Right cardiac atrium (tissue), 5 donors: ENCODE measurements at regions not wholly inside any gene's neighbourhood (a gene's known extent, or its start where the extent isn't known, plus 50 kb on each side); places are given as distances from the start of the nearest gene placed in this dataset.
"Not testable (repeated sequence)": the region's sequence is repeated elsewhere in the genome, so short reads cannot be mapped to it uniquely, and the experiment has no call there.

Source experiments
- ATAC-seq, 2 donors: fragments of 200-7000 bp; cut with Tn5 transposase; one replicate each; pipeline versions ENCODE4 v1.8.0 to v1.9.1; 2020; ENCODE audit warnings: moderate library complexity in 2 of 2, mild to moderate bottlenecking in 1 of 2
- DNase-seq, 3 donors: peaks; one replicate each; pipeline ENCODE4 v3.0.0-alpha.2; 2020
- H3K27ac ChIP-seq: one replicate; pipeline ENCODE4 v1.5.1; 2013; ENCODE audit warnings: mild to moderate bottlenecking, low read length, control low read depth, moderate library complexity
- H3K27me3 ChIP-seq: one replicate; pipeline ENCODE4 v1.6.1; 2013; ENCODE audit not compliant: control insufficient read depth, insufficient read depth
- H3K4me1 ChIP-seq: one replicate; pipeline ENCODE4 v1.6.1; 2013; ENCODE audit warnings: low read length; ENCODE audit not compliant: control insufficient read depth, insufficient read depth
- H3K4me3 ChIP-seq: one replicate; pipeline ENCODE4 v1.5.1; 2013; ENCODE audit warnings: low read length, control low read depth
- H3K9me3 ChIP-seq: one replicate; pipeline ENCODE4 v1.6.1; 2013; ENCODE audit warnings: low read length; ENCODE audit not compliant: control insufficient read depth
- WGBS: extraction: QIAGEN DNeasy Blood & Tissue Kit; methylation state at CpG from one replicate; pipeline ENCODE4 v1.1.7; 2013; 5-methylcytosine and 5-hydroxymethylcytosine counted together
- intact Hi-C, 4 donors: fragments of 100-400 bp; cut with DNase I; formaldehyde crosslinking; loops; one replicate each; pipeline versions ENCODE4 v1.11.0 to v1.14.0; 2022 to 2023
- donor health status: healthy with polysubstance abuse.
- donor health status: DM: no; HTN: yes; CAD: no.
- donor health status: DM: no; HTN: no; CAD: no.
- donor health status: DM: no; HTN: yes; CAD: no; lungs with severe emphysema.
- donor health status: DM: yes; HTN: yes; CAD: no.

- 30% methylated on average over 6 of the region's 6 CpGs for WGBS
- intact Hi-C loops, result no loop called here
- ATAC-seq, result no peak
- H3K27me3 ChIP-seq, result no peaks in the 10 kb centered on the region
- DNase-seq, result no peak
- no peak overlapping the region for H3K4me3 ChIP-seq
- no peaks in the 10 kb centered on the region for H3K4me1 ChIP-seq
- no peak overlapping the region for H3K27ac ChIP-seq
- no peaks in the 10 kb centered on the region for H3K9me3 ChIP-seq
Measured at GRCh38 chr1:188782220-188782841, 1695.3 kb downstream of the BRINP3 start.

GRCh38 chr1:188794969-188795368 is 1682.7 kb downstream of the BRINP3 start:
- DNase-seq (no peak), ATAC-seq (no peak)
- no peaks in the 10 kb centered on the region for H3K9me3 ChIP-seq
- no peak overlapping the region for H3K4me3 ChIP-seq
- no peak overlapping the region for H3K27ac ChIP-seq
- intact Hi-C loops, result no loop called here
- no peaks in the 10 kb centered on the region for H3K4me1 ChIP-seq
- H3K27me3 ChIP-seq, result no peaks in the 10 kb centered on the region

DNA sequence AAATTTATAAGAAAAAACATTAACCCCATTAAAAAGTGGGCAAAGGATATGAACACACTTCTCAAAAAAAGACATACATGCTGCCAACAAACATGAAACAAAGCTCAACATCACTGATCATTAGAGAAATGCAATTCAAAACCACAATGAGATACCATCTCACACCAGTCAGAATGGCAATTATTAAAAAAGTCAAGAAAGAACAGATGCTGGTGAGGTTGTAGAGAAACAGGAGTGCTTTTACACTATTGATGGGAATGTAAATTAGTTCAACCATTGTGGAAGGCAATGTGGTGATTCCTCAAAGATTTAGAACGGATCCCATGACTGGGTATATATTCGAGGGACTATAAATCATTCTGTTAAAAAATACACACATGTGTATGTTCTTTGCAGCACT is 1665.5 kb downstream of the BRINP3 start:
- DNase-seq, H3K4me1 ChIP-seq, H3K27ac ChIP-seq, H3K9me3 ChIP-seq, H3K27me3 ChIP-seq, intact Hi-C loops, H3K4me3 ChIP-seq, ATAC-seq: not testable (repeated sequence)
- 83% methylated on average over 2 of the region's 2 CpGs for WGBS

GRCh38 chr1:188812836-188813573 is 1664.7 kb downstream of the BRINP3 start:
- H3K4me3 ChIP-seq, ATAC-seq, H3K27ac ChIP-seq, H3K4me1 ChIP-seq, intact Hi-C loops, H3K27me3 ChIP-seq, H3K9me3 ChIP-seq: not testable (repeated sequence)
- 93% methylated on average over 39 of the region's 39 CpGs for WGBS
- peak in 2 of 3 donors; percentile 31 to 36 for DNase-seq

DNA sequence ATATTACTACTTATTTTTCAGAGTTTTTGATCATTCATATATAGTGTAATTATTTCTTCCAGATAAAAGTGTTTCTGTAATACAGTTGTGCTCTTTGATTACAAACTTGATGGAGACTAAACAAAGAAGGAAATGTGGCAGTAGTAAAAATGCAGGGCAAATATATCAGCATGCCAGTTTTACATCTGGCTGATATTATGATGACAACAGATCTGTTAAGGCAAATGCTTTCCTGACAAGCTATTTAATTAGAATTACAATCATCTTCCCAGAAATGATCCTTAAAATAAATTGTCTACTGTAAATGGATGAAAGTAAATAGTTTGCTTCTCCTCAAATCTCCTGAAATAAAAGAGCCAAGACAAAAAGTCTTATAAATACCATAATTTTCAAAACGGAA is 1659.8 kb downstream of the BRINP3 start:
- DNase-seq, result no peak
- no peaks in the 10 kb centered on the region for H3K4me1 ChIP-seq
- WGBS, result 27% methylated on average over 1 of the region's 1 CpG
- no peak overlapping the region for H3K4me3 ChIP-seq
- H3K27me3 ChIP-seq, result no peaks in the 10 kb centered on the region
- ATAC-seq, result no peak
- intact Hi-C loops, result no loop called here
- no peak overlapping the region for H3K27ac ChIP-seq
- H3K9me3 ChIP-seq, result no peaks in the 10 kb centered on the region

GRCh38 chr1:188822248-188822647 is 1655.4 kb downstream of the BRINP3 start:
- H3K27me3 ChIP-seq, result no peaks in the 10 kb centered on the region
- H3K27ac ChIP-seq, result no peak overlapping the region
- ATAC-seq, result no peak
- intact Hi-C loops, result no loop called here
- WGBS, result 42% methylated on average over 2 of the region's 2 CpGs
- H3K4me1 ChIP-seq, result no peaks in the 10 kb centered on the region
- DNase-seq, result no peak
- no peak overlapping the region for H3K4me3 ChIP-seq
- H3K9me3 ChIP-seq, result no peaks in the 10 kb centered on the region

DNA sequence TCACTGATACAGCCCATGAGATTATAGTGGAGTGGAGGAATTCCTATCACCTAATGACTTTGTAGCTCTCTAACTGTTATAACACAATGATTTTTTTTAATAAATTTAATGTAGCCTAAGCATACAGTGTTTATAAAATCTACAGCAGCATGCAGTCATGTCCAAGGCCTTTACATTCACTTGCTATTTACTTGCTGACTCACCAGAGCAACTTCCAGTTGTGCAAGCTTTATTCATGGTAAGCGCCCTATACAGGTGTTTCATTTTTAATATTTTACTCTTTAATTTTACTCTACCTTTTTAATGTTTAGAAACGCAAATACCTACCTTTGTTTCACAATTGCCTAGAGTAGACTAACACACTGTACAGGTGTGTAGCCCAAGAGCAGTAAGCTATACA is 1652.2 kb downstream of the BRINP3 start:
- Histone ChIP-seq H3K9me3 (no peaks in the 10 kb centered on the region), H3K4me1 (no peaks in the 10 kb centered on the region), H3K4me3 (no peak overlapping the region), H3K27me3 (no peaks in the 10 kb centered on the region), H3K27ac (no peak overlapping the region)
- DNase-seq (no peak), ATAC-seq (no peak)
- intact Hi-C loops, result no loop called here
- 87% methylated on average over 2 of the region's 2 CpGs for WGBS

DNA sequence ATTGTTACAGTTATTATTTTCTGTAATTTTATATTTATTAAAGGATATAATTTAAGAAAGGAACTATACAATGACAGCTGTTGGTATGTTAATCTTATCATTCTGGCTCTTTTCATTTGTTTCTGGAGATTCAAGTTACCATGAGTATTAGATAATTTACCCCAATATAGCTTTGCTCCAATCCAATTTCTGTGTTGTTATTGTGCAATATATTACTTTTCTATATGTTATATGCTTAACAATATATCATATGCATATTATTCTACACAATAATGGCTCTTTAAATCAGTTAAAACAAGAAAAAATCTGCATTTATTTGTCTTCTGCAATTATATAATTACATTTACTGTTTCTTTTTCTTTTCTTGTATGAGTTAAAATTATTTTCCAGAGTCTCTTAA is 1650.9 kb downstream of the BRINP3 start:
- no peaks in the 10 kb centered on the region for H3K9me3 ChIP-seq
- H3K27ac ChIP-seq, result no peak overlapping the region
- no peak for ATAC-seq
- no peaks in the 10 kb centered on the region for H3K4me1 ChIP-seq
- H3K27me3 ChIP-seq, result no peaks in the 10 kb centered on the region
- DNase-seq, result no peak
- intact Hi-C loops, result no loop called here
- no peak overlapping the region for H3K4me3 ChIP-seq

DNA sequence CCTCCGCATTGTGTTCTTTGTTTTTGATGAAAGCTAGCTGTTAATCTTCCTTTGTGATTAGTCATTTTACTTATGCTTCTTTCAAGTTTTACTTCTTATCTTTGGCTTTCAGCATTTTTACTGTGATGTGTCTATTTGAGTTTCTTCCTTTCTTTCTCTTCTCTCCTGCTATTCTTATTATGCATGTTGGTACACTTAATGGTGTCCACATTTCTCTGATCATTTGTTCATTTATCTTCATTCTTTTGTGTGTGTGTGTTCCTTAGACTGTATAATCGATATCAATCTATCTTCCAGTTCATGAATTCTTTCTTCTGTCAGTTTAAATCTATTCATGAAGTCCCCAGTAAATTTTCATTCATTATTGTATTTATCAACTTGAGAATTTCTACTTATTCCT is 1650.3 kb downstream of the BRINP3 start:
- Histone ChIP-seq H3K9me3 (no peaks in the 10 kb centered on the region), H3K4me3 (no peak overlapping the region), H3K27me3 (no peaks in the 10 kb centered on the region), H3K4me1 (no peaks in the 10 kb centered on the region), H3K27ac (no peak overlapping the region)
- WGBS, result 72% methylated on average over 2 of the region's 2 CpGs
- DNase-seq (no peak), ATAC-seq (no peak)
- intact Hi-C loops, result no loop called here

DNA sequence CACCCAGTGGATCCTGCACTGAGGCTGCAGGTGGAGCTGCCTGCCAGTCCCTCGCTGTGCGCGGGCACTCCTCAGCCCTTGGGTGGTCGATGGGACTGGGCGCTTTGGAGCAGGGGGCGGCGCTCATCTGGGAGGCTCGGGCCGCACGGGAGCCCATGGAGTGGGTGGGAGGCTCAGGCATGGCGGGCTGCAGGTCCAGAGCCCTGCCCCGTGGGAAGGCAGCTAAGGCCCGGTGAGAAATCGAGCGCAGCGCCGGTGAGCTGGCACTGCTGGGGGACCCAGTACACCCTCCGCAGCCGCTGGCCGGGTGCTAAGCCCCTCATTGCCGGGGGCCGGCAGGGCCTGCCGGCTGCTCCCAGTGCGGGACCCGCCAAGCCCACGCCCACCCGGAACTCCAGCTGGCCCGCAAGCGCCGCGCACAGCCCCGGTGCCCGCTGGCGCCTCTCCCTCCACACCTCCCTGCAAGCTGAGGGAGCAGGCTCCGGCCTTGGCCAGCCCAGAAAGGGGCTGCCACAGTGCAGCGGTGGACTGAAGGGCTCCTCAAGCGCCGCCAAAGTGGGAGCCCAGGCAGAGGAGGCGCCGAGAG is 1636.5 kb downstream of the BRINP3 start:
- peak in 1 of 3 donors; percentile 42 for DNase-seq
- H3K4me3 ChIP-seq, H3K27me3 ChIP-seq, ATAC-seq, H3K4me1 ChIP-seq, H3K9me3 ChIP-seq, H3K27ac ChIP-seq, intact Hi-C loops: not testable (repeated sequence)
- 95% methylated on average over 40 of the region's 40 CpGs for WGBS

- 89% methylated on average over 6 of the region's 6 CpGs for WGBS
- DNase-seq, result no peak
- Histone ChIP-seq H3K4me1 (no peaks in the 10 kb centered on the region), H3K9me3 (no peaks in the 10 kb centered on the region), H3K27me3 (no peaks in the 10 kb centered on the region), H3K4me3 (no peak overlapping the region), H3K27ac (no peak overlapping the region)
- no peak for ATAC-seq
- intact Hi-C loops, result no loop called here
Measured at GRCh38 chr1:188846468-188846867, 1631.2 kb downstream of the BRINP3 start.
